GM23338 (cell line): ENCODE measurements at regions not wholly inside any gene's neighbourhood (a gene's known extent, or its start where the extent isn't known, plus 50 kb on each side); places are given as distances from the start of the nearest gene placed in this dataset.

Experiments used
- ATAC-seq: fragments of 200-7000 bp; cut with Tn5 transposase; 3 replicates; pipeline ENCODE4 v1.9.1; 2020
- DNase-seq: peaks from one replicate; pipeline ENCODE4 v3.0.0-alpha.2; 2015; ENCODE audit warnings: low spot score
- H2AFZ ChIP-seq: fragments of 200-600 bp; sonication (generic); 2 replicates; pipeline ENCODE4 v1.8.0; 2016; ENCODE audit warnings: antibody characterized with exemption, mild to moderate bottlenecking, moderate library complexity
- H3F3A ChIP-seq: fragments of 200-600 bp; sonication (generic); replicated peaks from 2 replicates; pipeline ENCODE4 v1.8.0; 2017; ENCODE audit warnings: antibody characterized with exemption, mixed run types, low read depth
- H3K27ac ChIP-seq: fragments of 200-600 bp; sonication (generic); 2 replicates; pipeline ENCODE4 v1.6.1; 2016; ENCODE audit warnings: low read depth
- H3K27me3 ChIP-seq: fragments of 200-600 bp; sonication (generic); 2 replicates; pipeline ENCODE4 v1.8.0; 2016; ENCODE audit warnings: mild to moderate bottlenecking, mixed run types, moderate library complexity; ENCODE audit not compliant: insufficient read depth
- H3K36me3 ChIP-seq: fragments of 200-600 bp; sonication (generic); 2 replicates; pipeline ENCODE4 v1.8.0; 2016; ENCODE audit warnings: mild to moderate bottlenecking; ENCODE audit not compliant: insufficient read depth
- H3K4me1 ChIP-seq: fragments of 200-600 bp; sonication (generic); 2 replicates; pipeline ENCODE4 v1.8.0; 2016; ENCODE audit warnings: mild to moderate bottlenecking, moderate library complexity; ENCODE audit not compliant: insufficient read depth
- H3K4me2 ChIP-seq: fragments of 200-600 bp; sonication (generic); 2 replicates; pipeline ENCODE4 v1.7.1; 2017; ENCODE audit warnings: mixed run types
- H3K4me3 ChIP-seq: fragments of 200-600 bp; sonication (generic); 2 replicates; pipeline ENCODE4 v1.6.1; 2016; ENCODE audit warnings: mixed run types
- H3K79me2 ChIP-seq: fragments of 200-600 bp; sonication (generic); replicated peaks from 2 replicates; pipeline ENCODE4 v1.8.0; 2017; ENCODE audit warnings: mild to moderate bottlenecking; ENCODE audit not compliant: insufficient read depth
- H3K9me2 ChIP-seq: fragments of 200-600 bp; sonication (generic); 2 replicates; pipeline ENCODE4 v1.8.0; 2017; ENCODE audit not compliant: insufficient read depth
- H4K20me1 ChIP-seq: fragments of 200-600 bp; sonication (generic); replicated peaks from 2 replicates; pipeline ENCODE4 v1.8.0; 2017; ENCODE audit warnings: mild to moderate bottlenecking; ENCODE audit not compliant: insufficient read depth
- H3K27ac Mint-ChIP-seq: 2 replicates; pipeline ENCODE4 v1.8.0; 2020; ENCODE audit warnings: inconsistent platforms, mild to moderate bottlenecking, moderate library complexity, mixed read lengths
- H3K27me3 Mint-ChIP-seq: 3 replicates; pipeline ENCODE4 v1.8.0; 2022; ENCODE audit warnings: low read depth, mild to moderate bottlenecking, moderate library complexity, mixed read lengths, inconsistent platforms; ENCODE audit not compliant: insufficient read depth, poor library complexity
- H3K36me3 Mint-ChIP-seq: 3 replicates; pipeline ENCODE4 v1.8.0; 2021; ENCODE audit warnings: low read depth, mild to moderate bottlenecking, inconsistent platforms, moderate library complexity, mixed read lengths
- H3K4me1 Mint-ChIP-seq: 3 replicates; pipeline ENCODE4 v1.8.0; 2020; ENCODE audit warnings: mild to moderate bottlenecking, inconsistent platforms, mixed read lengths
- H3K4me3 Mint-ChIP-seq: 3 replicates; pipeline ENCODE4 v1.8.0; 2021; ENCODE audit warnings: moderate library complexity, mild to moderate bottlenecking, inconsistent platforms, mixed read lengths
- H3K9me3 Mint-ChIP-seq: 3 replicates; pipeline ENCODE4 v1.8.0; 2020; ENCODE audit warnings: moderate library complexity, mild to moderate bottlenecking, inconsistent platforms, mixed read lengths
- CREB1 ChIP-seq: fragments of 250-450 bp; sonication (Bioruptor Pico); IDR thresholded peaks from 2 replicates; pipeline ENCODE4 v1.5.0; 2020; ENCODE audit warnings: low read depth, mild to moderate bottlenecking, moderate library complexity
- ETS1 ChIP-seq: IDR thresholded peaks from 2 replicates; pipeline ENCODE4 v1.6.1; 2016; ENCODE audit warnings: antibody characterized with exemption
- EZH2 ChIP-seq: fragments of 200-600 bp; sonication (generic); IDR thresholded peaks from one replicate; pipeline ENCODE4 v1.8.0; 2017; ENCODE audit warnings: antibody characterized with exemption, mild to moderate bottlenecking, low read depth; ENCODE audit not compliant: unreplicated experiment
- EZH2phosphoT487 ChIP-seq: fragments of 200-600 bp; sonication (generic); IDR thresholded peaks from one replicate; pipeline ENCODE4 v1.8.1; 2018; ENCODE audit warnings: antibody characterized with exemption; ENCODE audit not compliant: unreplicated experiment
- JUNB ChIP-seq: IDR thresholded peaks from one replicate; pipeline ENCODE4 v1.6.1; 2016; ENCODE audit warnings: antibody characterized with exemption; ENCODE audit not compliant: unreplicated experiment
- NANOG ChIP-seq: IDR thresholded peaks from 2 replicates; pipeline ENCODE4 v1.6.1; 2016; ENCODE audit warnings: antibody characterized with exemption, borderline replicate concordance
- POLR2AphosphoS5 ChIP-seq: IDR thresholded peaks from 2 replicates; pipeline ENCODE4 v1.6.1; 2016; ENCODE audit warnings: antibody characterized with exemption, low read depth
- REST ChIP-seq: IDR thresholded peaks from one replicate; pipeline ENCODE4 v1.6.1; 2018; ENCODE audit warnings: antibody characterized with exemption; ENCODE audit not compliant: unreplicated experiment
- STAT1 ChIP-seq: IDR thresholded peaks from one replicate; pipeline ENCODE4 v1.6.1; 2016; ENCODE audit warnings: antibody characterized with exemption; ENCODE audit not compliant: unreplicated experiment
- ZNF114 ChIP-seq: fragments of 250-450 bp; sonication (Bioruptor Pico); IDR thresholded peaks from 2 replicates; pipeline ENCODE4 v1.5.0; 2020; ENCODE audit warnings: mild to moderate bottlenecking, moderate library complexity
- ZNF331 ChIP-seq: fragments of 250-450 bp; sonication (Bioruptor Pico); IDR thresholded peaks from 2 replicates; pipeline ENCODE4 v1.5.0; 2020; ENCODE audit warnings: low read depth, mild to moderate bottlenecking, moderate library complexity
- ZNF462 ChIP-seq: fragments of 250-450 bp; sonication (Bioruptor Pico); IDR thresholded peaks from 2 replicates; pipeline ENCODE4 v1.5.0; 2020; ENCODE audit warnings: mild to moderate bottlenecking, moderate library complexity
- TF ChIP-seq, protein P1 (sequence below), 2 experiments: fragments of 200-600 bp in 1 of 2; sonication (generic) in 1 of 2; conservative IDR thresholded peaks; 2 replicates each; pipeline versions ENCODE4 v1.5.1 to v1.6.1; 2016 to 2017; ENCODE audit warnings: antibody characterized with exemption in 2 of 2, low read depth in 2 of 2, mild to moderate bottlenecking in 2 of 2, moderate library complexity in 1 of 2

- no peak for DNase-seq
- no peak for TF ChIP-seq ETS1
- no peak for TF ChIP-seq EZH2phosphoT487
- no peak for TF ChIP-seq ZNF462
- TF ChIP-seq REST, result no peak
- no peak for TF ChIP-seq POLR2AphosphoS5
- no peak for TF ChIP-seq ZNF331 (CRISPR knock-in tag)
- TF ChIP-seq, protein P1, sequence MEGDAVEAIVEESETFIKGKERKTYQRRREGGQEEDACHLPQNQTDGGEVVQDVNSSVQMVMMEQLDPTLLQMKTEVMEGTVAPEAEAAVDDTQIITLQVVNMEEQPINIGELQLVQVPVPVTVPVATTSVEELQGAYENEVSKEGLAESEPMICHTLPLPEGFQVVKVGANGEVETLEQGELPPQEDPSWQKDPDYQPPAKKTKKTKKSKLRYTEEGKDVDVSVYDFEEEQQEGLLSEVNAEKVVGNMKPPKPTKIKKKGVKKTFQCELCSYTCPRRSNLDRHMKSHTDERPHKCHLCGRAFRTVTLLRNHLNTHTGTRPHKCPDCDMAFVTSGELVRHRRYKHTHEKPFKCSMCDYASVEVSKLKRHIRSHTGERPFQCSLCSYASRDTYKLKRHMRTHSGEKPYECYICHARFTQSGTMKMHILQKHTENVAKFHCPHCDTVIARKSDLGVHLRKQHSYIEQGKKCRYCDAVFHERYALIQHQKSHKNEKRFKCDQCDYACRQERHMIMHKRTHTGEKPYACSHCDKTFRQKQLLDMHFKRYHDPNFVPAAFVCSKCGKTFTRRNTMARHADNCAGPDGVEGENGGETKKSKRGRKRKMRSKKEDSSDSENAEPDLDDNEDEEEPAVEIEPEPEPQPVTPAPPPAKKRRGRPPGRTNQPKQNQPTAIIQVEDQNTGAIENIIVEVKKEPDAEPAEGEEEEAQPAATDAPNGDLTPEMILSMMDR (conservative IDR thresholded peaks at IDR 0.05; ENCODE audit: low read depth in 2 of 2), result no peak
- TF ChIP-seq STAT1, result no peak
- no peak for TF ChIP-seq JUNB
- no peak for TF ChIP-seq ZNF114 (CRISPR knock-in tag)
- TF ChIP-seq EZH2, result no peak
- no peak for TF ChIP-seq CREB1
- TF ChIP-seq NANOG, result no peak
- Mint-ChIP-seq H3K4me3 (no peak overlapping the region), H3K27me3 (no peaks in the 10 kb centered on the region), H3K9me3 (peaks cover 19% of the 10 kb centered on the region; the same call in 2 of the 3 replicates), H3K36me3 (no peaks in the 10 kb centered on the region), H3K27ac (no peak overlapping the region), H3K4me1 (no peaks in the 10 kb centered on the region)
- Histone ChIP-seq H3K4me1 (no peaks in the 10 kb centered on the region), H3K27me3 (no peaks in the 10 kb centered on the region), H3K4me2 (no peak overlapping the region), H3K4me3 (no peak overlapping the region), H3K27ac (no peak overlapping the region), H3F3A (no peaks in the 10 kb centered on the region), H3K79me2 (no peaks in the 10 kb centered on the region), H4K20me1 (no peaks in the 10 kb centered on the region), H3K9me2 (no peaks in the 10 kb centered on the region; the same call in 1 of the 2 replicates), H3K36me3 (no peaks in the 10 kb centered on the region), H2AFZ (no peak overlapping the region)
- ATAC-seq, result no peak
Observed at GRCh38 chr3:178916223-178916622, 155.4 kb downstream of the ZMAT3 start.
